ENCODE measurements at regions not wholly inside any gene's neighbourhood (a gene's known extent, or its start where the extent isn't known, plus 50 kb on each side); places are given as distances from the start of the nearest gene placed in this dataset.

- H3K36me3 ChIP-seq (ENCODE audit: insufficient read depth, low read length, poor library complexity, severe bottlenecking): no peaks in the 10 kb centered on the region
- intact Hi-C loops (cut with micrococcal nuclease; ENCODE audit: unreplicated experiment): no loop called here
- peak; percentile 71 for DNase-seq (ENCODE audit: low spot score)
- CTCF ChIA-PET: no interaction called here
- no peaks in the 10 kb centered on the region for H3K27me3 ChIP-seq (replicated peaks; ENCODE audit: insufficient read depth, low read depth, low read length, poor library complexity)
- H3K4me1 ChIP-seq (ENCODE audit: insufficient read depth, low read length, poor library complexity, severe bottlenecking): peaks cover 4% of the 10 kb centered on the region
- H3K4me3 ChIP-seq (ENCODE audit: low read depth, low read length, poor library complexity, severe bottlenecking): no peak overlapping the region
- no peaks in the 10 kb centered on the region for H3K9me3 ChIP-seq (ENCODE audit: low read depth, low read length, poor library complexity, severe bottlenecking)
- no TSS peak for BruUV-seq (replicated peaks)
- POLR2A ChIA-PET (ENCODE audit: low non-redundant PET): no interaction called here
- no peak overlapping the region for H3K27ac ChIP-seq (ENCODE audit: low read depth, low read length, poor library complexity, severe bottlenecking)
- TF ChIP-seq CTCF (conservative IDR thresholded peaks at IDR 0.05; ENCODE audit: low read depth, low read length): no peak
- TF ChIP-seq EZH2 (IDR thresholded peaks at IDR 0.05; ENCODE audit: borderline replicate concordance, low read depth, low read length, poor library complexity, severe bottlenecking): no peak
Observed at GRCh38 chr12:45674181-45674977, 55.1 kb upstream of the ARID2 start.

DNA sequence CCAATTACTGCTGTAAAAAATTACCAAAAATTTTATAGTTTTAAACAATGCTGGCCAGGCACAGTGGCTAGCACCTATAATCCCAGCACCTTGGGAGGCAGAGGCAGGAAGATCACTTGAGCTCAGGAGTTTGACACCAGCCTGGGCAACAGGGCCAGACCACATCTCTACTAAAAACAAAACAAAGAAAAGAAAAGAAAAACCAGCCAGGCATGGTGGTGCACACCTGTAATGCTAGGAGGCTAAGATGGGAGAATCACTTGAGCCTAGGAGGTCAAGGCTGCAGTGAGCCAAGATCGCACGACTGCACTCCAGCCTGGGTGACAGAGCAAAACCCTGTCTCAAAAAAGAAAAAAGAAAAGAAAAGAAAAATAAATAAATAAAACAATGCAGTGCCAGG lies 54.0 kb upstream of the ARID2 start:
- Histone ChIP-seq H3K4me3 (ENCODE audit: low read depth, low read length, poor library complexity, severe bottlenecking) (no peak overlapping the region), H3K4me1 (ENCODE audit: insufficient read depth, low read length, poor library complexity, severe bottlenecking) (peaks cover 4% of the 10 kb centered on the region), H3K36me3 (ENCODE audit: insufficient read depth, low read length, poor library complexity, severe bottlenecking) (no peaks in the 10 kb centered on the region), H3K27me3 (replicated peaks; ENCODE audit: insufficient read depth, low read depth, low read length, poor library complexity) (no peaks in the 10 kb centered on the region), H3K9me3 (ENCODE audit: low read depth, low read length, poor library complexity, severe bottlenecking) (no peaks in the 10 kb centered on the region), H3K27ac (ENCODE audit: low read depth, low read length, poor library complexity, severe bottlenecking) (no peak overlapping the region)
- BruUV-seq (replicated peaks): no TSS peak
- no peak for DNase-seq (ENCODE audit: low spot score)
- TF ChIP-seq EZH2 (IDR thresholded peaks at IDR 0.05; ENCODE audit: borderline replicate concordance, low read depth, low read length, poor library complexity, severe bottlenecking) (no peak), CTCF (conservative IDR thresholded peaks at IDR 0.05; ENCODE audit: low read depth, low read length) (no peak)
- POLR2A ChIA-PET (ENCODE audit: low non-redundant PET): no interaction called here
- intact Hi-C loops (cut with micrococcal nuclease; ENCODE audit: unreplicated experiment): no loop called here
- CTCF ChIA-PET: no interaction called here

All from A673 (cell line).